NB4 (cell line): ENCODE measurements at regions not wholly inside any gene's neighbourhood (a gene's known extent, or its start where the extent isn't known, plus 50 kb on each side); places are given as distances from the start of the nearest gene placed in this dataset.

Experiments
- MYC ChIP-seq: IDR thresholded peaks from 2 replicates; pipeline ENCODE4 v1.6.1; 2011; ENCODE audit warnings: low read depth, low read length
- POLR2A ChIP-seq: IDR thresholded peaks from 2 replicates; pipeline ENCODE4 v1.6.1; 2011; ENCODE audit warnings: mild to moderate bottlenecking; ENCODE audit not compliant: insufficient read length; ENCODE audit errors: extremely low read depth
- TF ChIP-seq, protein P1 (sequence below): IDR thresholded peaks from one replicate; pipeline ENCODE4 v1.5.1; 2012; ENCODE audit warnings: low read depth, low read length
- TF ChIP-seq, protein P2 (sequence below): IDR thresholded peaks from 2 replicates; pipeline ENCODE4 v1.6.1; 2011; ENCODE audit warnings: low read depth, low read length

DNA sequence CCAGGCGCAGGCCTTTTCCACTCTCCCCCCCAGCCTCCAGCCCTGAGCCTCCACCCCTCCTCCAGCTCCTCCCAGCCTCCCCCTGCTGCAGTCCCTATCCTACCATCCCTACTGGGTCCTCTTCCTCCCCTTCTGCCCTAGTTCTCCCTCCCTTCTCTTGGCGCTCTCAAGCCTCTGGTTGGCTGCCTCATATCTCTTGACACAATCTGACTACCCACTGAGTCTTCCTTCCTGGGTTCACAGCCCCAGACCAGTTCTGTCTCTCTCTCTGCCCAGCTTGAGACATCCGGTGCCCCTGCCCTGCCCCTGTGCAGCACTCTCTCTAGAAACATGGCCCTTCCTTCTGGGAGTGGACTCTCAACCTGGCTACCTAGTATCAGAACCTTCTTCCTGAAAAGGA lies 76.2 kb downstream of the TSPAN17 start:
- TF ChIP-seq, protein P1, sequence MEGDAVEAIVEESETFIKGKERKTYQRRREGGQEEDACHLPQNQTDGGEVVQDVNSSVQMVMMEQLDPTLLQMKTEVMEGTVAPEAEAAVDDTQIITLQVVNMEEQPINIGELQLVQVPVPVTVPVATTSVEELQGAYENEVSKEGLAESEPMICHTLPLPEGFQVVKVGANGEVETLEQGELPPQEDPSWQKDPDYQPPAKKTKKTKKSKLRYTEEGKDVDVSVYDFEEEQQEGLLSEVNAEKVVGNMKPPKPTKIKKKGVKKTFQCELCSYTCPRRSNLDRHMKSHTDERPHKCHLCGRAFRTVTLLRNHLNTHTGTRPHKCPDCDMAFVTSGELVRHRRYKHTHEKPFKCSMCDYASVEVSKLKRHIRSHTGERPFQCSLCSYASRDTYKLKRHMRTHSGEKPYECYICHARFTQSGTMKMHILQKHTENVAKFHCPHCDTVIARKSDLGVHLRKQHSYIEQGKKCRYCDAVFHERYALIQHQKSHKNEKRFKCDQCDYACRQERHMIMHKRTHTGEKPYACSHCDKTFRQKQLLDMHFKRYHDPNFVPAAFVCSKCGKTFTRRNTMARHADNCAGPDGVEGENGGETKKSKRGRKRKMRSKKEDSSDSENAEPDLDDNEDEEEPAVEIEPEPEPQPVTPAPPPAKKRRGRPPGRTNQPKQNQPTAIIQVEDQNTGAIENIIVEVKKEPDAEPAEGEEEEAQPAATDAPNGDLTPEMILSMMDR, result no peak
- TF ChIP-seq POLR2A (no peak), MYC (no peak)
- TF ChIP-seq, protein P2, sequence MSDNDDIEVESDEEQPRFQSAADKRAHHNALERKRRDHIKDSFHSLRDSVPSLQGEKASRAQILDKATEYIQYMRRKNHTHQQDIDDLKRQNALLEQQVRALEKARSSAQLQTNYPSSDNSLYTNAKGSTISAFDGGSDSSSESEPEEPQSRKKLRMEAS, result no peak
